SU-DHL-6 (cell line): ENCODE measurements at regions not wholly inside any gene's neighbourhood (a gene's known extent, or its start where the extent isn't known, plus 50 kb on each side); places are given as distances from the start of the nearest gene placed in this dataset.
"Not testable (repeated sequence)": the region's sequence is repeated elsewhere in the genome, so short reads cannot be mapped to it uniquely, and the experiment has no call there.

Experiments used
- EZH2phosphoT487 ChIP-seq: fragments of 200-600 bp; sonication (generic), shearing (Covaris generic); conservative IDR thresholded peaks from 2 replicates; pipeline ENCODE4 v1.6.1; 2018; ENCODE audit warnings: mild to moderate bottlenecking, antibody characterized with exemption, low read length, moderate library complexity, mixed read lengths
- TF ChIP-seq, protein P1 (sequence below): fragments of 200-600 bp; sonication (generic); IDR thresholded peaks from one replicate; pipeline ENCODE4 v1.5.1; 2017; ENCODE audit warnings: antibody characterized with exemption, mild to moderate bottlenecking, low read length, moderate library complexity; ENCODE audit not compliant: insufficient read depth, poor library complexity, severe bottlenecking

DNA sequence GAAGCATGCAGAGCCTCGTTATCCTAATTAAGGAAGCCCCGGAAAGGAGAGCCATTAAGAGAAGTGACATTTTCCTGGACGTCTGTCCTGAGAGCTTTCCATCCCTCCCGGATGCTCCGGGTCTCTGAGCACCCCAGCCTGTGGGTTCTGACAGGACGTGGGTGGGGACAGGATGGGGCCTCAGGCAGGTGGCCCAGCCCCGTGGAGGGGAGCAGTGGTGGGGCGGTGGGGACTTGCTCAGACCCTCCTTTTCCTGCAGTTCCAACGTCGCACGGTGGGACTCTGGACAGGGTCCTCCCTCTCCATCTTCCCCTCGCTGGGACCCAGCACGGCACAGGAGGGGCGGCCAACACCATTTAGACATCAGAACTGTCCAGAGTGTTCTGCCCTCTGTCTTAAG is 262.9 kb downstream of the ADGRD1 start:
- TF ChIP-seq, protein P1, sequence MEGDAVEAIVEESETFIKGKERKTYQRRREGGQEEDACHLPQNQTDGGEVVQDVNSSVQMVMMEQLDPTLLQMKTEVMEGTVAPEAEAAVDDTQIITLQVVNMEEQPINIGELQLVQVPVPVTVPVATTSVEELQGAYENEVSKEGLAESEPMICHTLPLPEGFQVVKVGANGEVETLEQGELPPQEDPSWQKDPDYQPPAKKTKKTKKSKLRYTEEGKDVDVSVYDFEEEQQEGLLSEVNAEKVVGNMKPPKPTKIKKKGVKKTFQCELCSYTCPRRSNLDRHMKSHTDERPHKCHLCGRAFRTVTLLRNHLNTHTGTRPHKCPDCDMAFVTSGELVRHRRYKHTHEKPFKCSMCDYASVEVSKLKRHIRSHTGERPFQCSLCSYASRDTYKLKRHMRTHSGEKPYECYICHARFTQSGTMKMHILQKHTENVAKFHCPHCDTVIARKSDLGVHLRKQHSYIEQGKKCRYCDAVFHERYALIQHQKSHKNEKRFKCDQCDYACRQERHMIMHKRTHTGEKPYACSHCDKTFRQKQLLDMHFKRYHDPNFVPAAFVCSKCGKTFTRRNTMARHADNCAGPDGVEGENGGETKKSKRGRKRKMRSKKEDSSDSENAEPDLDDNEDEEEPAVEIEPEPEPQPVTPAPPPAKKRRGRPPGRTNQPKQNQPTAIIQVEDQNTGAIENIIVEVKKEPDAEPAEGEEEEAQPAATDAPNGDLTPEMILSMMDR = not testable (repeated sequence)
- TF ChIP-seq EZH2phosphoT487 = not testable (repeated sequence)
